Femur (tissue), 1 donor: ENCODE measurements at regions not wholly inside any gene's neighbourhood (a gene's known extent, or its start where the extent isn't known, plus 50 kb on each side); places are given as distances from the start of the nearest gene placed in this dataset.
"Not testable (repeated sequence)": the region's sequence is repeated elsewhere in the genome, so short reads cannot be mapped to it uniquely, and the experiment has no call there.

Experiments
- DNase-seq: peaks from one replicate; pipeline ENCODE4 v3.0.0-alpha.2; 2017

GRCh38 chr22:19643448-19644313, 70.6 kb upstream of the SEPTIN5 start:
- DNase-seq: no peak

DNA sequence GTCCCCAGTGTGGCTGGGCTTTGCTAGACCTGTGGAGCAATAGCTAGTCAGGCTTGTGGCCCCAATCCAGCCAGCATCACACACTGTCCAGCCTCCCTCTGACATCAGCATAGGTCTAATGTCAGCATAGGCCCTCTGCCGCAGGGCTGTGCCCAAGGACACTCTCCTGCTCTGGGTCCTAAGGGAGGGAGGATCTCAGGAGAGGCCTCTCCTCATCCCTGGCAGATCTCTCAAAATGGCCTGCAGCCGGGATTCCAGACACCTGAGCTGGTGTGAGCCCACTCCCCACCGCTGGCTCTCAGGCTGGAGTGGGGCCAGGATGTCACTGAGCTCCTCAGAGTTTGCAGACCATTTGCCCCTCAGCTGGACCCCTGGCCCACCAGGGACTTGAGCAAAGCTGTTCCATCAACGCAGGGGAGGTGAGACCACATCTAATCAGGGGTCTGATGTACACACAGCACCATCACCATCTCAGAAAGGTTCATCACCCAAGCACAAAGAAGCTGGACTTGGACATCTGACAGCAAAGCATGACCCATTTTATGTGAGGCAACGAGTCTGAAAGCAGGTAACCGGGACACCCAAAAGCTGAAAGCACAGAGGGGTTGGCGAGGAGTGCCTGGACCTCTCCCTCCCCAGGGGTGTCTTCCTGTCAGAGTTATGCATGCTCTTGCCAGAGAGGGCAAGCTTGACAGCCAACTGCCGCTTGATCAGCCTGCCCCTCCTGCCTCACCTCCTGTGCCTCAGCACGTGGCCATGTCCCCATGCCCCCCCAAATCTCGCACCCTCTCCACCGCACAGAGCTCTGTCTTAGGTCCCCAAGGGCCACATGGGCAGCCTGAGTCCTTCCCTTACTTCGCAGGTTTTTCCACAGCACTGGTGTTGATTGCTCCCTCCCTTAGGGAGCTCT, 69.7 kb upstream of the SEPTIN5 start:
- DNase-seq: no peak

- no peak for DNase-seq
Observed at GRCh38 chr22:19645391-19645790, 68.9 kb upstream of the SEPTIN5 start.

DNA sequence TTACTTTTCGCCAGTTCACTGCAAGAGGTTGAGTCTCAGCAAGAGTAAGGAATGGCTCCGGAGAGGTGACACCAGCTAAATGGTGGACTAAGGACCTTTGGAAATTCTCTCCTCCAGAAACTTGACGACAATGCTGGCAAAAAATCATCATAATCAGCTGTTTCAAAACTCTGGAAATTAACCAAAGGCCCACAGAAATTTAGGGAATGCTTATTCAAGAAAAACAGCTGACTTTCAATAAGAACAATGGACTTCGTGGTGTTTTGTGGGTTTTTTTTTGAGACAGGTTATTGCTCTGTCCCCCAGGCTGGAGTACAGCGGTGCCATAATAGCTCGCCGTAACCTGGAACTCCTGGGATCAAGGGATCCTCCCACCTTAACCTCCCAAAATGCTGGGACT, 68.4 kb upstream of the SEPTIN5 start:
- no peak for DNase-seq

GRCh38 chr22:19646383-19646782, 67.9 kb upstream of the SEPTIN5 start:
- no peak for DNase-seq

- no peak for DNase-seq
Observed at GRCh38 chr22:19648419-19648929, 65.8 kb upstream of the SEPTIN5 start.

DNA sequence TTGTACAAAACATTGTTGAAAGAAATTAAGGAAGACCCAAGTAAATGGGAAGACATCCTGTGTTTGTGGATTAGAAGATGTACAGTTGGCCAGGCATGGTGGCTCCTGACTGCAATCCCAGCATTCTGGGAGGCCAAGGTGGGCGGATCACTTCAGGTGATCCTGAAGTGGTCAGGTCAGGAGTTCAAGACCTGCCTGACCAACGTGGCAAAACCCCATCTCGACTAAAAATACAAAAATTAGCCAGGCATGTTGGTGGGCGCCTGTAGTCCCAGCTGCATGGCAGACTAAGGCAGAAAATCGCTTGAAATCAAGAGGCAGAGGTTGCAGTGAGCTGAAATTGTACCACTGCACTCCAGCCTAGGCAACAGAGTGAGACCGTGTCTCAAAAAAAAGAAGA, 62.0 kb upstream of the SEPTIN5 start:
- no peak for DNase-seq

GRCh38 chr22:19654338-19654987, 59.8 kb upstream of the SEPTIN5 start:
- no peak for DNase-seq

GRCh38 chr22:19655399-19655798, 58.9 kb upstream of the SEPTIN5 start:
- no peak for DNase-seq

- no peak for DNase-seq
Observed at GRCh38 chr22:19656541-19657251, 57.6 kb upstream of the SEPTIN5 start.

GRCh38 chr22:19657252-19658056, 56.8 kb upstream of the SEPTIN5 start:
- DNase-seq: no peak

DNA sequence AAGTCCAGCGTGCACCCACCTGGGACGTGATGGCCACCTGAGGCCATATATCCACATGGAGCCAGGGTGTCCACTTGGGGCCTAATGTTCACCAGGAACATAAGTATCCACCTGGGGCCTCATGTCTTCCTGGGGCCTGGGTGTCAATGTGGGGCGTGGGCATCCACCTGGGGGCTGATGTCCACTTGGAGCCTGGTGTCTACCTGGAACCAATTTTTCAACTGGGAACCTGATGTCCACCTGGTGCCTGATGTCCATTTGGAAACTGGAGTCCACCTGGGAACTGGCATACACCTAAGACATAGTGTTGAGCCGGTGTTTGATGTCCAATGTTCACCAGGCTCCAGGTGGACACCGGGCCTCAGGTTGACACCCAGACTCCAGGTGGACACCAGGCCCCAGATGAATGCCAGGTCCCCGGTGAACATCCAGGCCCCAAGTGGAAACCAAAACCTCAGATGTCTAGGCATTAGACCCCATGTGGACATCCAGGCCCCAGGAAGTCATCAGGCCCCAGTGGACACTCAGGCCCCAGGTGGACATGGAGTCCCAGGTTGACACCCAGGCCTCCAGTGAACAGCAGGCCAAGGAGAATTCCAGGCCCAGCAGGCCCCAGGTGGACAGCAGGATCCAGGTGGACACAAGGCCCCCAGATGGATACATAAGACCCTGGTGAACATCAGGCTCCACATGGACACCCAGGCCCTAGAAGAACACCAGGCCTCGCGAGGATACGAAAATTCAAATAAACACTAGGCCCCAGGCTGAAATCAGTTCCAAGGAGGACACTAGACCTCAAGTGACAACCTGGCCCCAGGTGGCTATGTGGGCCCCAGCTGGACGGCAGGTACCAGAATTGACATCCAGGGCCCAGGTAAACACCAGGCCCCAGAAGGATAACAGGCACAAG, 56.0 kb upstream of the SEPTIN5 start:
- no peak for DNase-seq

GRCh38 chr22:19658967-19659804, 55.1 kb upstream of the SEPTIN5 start:
- DNase-seq: no peak

GRCh38 chr22:19659805-19660345, 54.4 kb upstream of the SEPTIN5 start:
- DNase-seq: no peak

DNA sequence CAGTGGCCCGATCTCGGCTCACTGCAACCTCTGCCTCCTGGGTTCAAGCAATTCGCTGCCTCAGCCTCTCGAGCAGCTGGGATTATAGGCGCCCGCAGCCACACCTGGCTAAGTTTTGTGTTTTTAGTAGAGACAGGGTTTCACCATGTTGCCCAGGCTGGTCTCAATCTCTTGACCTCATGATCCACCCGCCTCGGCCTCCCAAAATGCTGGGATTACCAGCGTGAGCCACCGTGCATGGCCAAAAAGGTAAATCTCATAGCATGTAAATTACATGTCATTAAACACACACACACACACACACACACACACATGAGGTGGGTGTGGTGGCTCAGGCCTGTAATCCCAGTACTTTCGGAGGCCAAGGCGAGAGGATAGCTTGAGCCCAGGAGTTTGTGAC, 53.7 kb upstream of the SEPTIN5 start:
- DNase-seq: not testable (repeated sequence)

GRCh38 chr22:19661156-19661555, 53.1 kb upstream of the SEPTIN5 start:
- DNase-seq: no peak

DNA sequence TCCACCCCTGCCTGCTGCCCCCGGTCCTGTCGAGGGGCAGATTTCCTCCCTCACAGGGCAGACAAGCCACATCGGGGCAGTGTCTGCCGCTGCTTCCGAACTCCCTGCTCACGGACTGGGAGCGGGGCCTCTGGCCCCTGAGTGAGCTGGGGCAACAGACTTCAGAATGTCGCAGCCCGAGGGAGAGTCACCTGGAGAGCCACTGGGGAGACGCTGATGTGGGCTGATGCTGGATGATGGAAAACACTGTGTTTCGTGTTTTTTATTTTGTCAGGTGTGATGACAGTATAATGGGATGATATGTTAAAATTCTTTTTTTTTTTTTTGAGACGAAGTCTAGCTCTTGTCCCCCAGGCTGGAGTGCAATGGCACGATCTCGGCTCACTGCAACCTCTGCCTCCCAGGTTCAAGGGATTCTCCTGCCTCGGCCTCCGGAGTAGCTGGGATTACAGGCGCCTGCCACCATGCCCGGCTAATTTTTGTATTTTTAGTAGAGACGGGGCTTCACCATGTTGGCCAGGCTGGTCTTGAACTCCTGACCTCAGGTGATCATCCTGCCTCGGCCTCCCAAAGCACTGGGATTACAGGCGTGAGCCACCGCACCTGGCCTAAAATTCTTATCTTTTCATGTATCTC, 52.1 kb upstream of the SEPTIN5 start:
- not testable (repeated sequence) for DNase-seq

- peak; percentile 90 for DNase-seq
Observed at GRCh38 chr22:19663286-19663815, 51.0 kb upstream of the SEPTIN5 start.
